ENCODE measurements at regions not wholly inside any gene's neighbourhood (a gene's known extent, or its start where the extent isn't known, plus 50 kb on each side); places are given as distances from the start of the nearest gene placed in this dataset.

GRCh38 chr22:49272546-49273125 lies 555.0 kb downstream of the BRD1 start:
- TF ChIP-seq CTCF (IDR thresholded peaks at IDR 0.05; ENCODE audit: insufficient read depth, low read length) (no peak), POLR2AphosphoS5 (IDR thresholded peaks at IDR 0.05; ENCODE audit: low read depth) (no peak)

Data from HL-60 (cell line).